GM21360 (cell line): ENCODE measurements at regions not wholly inside any gene's neighbourhood (a gene's known extent, or its start where the extent isn't known, plus 50 kb on each side); places are given as distances from the start of the nearest gene placed in this dataset.
"Not testable (repeated sequence)": the region's sequence is repeated elsewhere in the genome, so short reads cannot be mapped to it uniquely, and the experiment has no call there.

Source experiments
- ATAC-seq: cut with Tn5 transposase; IDR thresholded peaks from one replicate; pipeline ENCODE4 v1.9.1; 2021; ENCODE audit warnings: mild to moderate bottlenecking, moderate library complexity; ENCODE audit not compliant: unreplicated experiment

DNA sequence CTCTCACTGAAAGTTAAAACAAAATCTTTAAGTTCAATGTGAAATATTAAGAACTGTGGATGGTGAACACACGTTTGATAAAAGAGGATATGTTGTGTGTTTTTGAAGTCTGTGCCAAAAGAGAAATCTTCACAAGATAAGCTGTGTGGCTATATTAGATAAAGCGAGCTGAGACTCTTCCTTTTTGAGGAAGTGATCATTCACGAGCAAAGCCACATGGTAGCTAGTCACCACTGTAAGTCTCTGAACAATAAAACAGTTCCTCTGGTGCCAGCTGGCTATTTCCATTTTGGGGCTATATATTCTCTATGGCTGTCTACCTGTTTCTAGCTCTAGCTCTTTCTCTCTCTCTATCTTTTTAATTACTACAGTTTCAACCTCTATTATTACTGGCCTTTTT is 1849.2 kb upstream of the C9orf72 start:
- ATAC-seq, result no peak

DNA sequence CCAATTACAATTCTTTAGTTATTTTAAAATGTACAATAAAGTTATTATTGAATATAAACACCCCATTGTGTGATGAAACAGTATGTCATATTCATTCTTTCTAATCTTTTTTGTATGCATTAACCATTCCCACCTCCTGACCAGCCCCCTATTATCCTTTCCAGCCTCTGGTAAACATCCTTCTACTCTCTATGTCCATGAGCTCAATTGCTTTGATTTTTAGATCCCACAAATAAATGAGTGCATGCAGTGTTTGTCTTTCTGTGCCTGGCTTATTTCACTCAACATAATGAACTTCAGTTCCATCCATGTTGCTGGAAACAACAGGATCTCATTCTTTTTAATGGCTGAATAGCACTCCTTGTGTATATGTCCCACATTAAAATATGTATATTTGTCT is 1858.9 kb upstream of the C9orf72 start:
- no peak for ATAC-seq

DNA sequence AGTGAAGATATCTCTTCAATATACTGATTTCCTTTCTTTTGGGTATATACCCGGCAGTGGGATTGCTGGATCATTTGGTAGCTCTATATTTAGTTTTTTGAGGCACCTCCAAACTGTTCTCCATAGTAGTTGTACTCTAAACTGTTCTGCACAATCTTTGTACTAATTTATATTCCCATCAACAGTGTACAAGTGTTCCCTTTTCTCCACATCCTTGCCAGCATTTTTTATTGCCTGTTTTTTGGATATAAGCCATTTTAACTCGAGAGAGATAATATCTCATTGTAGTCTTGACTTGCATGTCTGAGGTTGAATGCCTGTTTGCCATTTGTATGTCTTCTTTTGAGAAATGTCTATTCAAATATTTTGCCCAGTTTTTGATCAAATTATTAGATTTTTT is 1859.4 kb upstream of the C9orf72 start:
- ATAC-seq, result not testable (repeated sequence)

DNA sequence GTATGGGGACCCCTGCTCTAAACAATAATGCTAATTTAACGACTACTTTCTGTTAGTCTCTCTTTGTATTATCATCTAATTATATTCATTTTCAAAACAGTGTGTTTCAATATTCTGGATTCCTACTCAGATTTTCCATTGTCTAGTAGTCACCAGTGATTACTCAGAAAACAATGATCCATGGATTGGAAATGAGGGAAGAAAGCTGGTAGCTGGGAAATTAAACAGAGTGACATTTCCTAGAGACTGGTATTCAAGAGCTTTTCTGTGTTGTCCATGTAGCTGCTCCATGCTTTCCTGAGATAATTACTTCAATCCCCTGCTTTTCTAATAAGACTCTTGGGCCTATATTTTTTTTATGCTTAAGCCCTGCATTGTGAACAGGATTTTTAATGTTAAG is 1862.1 kb upstream of the C9orf72 start:
- no peak for ATAC-seq

DNA sequence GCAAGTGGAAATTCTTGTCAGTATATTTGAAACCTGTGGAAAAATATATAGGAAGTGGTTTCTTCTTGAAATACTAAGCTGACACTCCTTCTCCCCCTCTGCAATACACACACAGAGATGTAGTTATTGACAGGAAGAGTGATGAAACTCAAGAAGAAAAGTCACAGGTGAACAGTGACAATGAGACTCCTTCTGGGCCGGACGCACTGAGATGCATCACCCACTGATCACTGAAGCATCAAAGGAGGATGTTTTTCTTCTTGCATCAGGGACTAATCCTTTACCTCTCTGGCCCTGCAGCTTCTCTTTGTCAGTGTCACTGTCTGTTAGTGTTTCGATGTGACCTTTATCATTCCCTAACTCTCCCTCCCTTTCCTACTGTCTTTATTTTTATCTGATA is 1864.2 kb upstream of the C9orf72 start:
- no peak for ATAC-seq

DNA sequence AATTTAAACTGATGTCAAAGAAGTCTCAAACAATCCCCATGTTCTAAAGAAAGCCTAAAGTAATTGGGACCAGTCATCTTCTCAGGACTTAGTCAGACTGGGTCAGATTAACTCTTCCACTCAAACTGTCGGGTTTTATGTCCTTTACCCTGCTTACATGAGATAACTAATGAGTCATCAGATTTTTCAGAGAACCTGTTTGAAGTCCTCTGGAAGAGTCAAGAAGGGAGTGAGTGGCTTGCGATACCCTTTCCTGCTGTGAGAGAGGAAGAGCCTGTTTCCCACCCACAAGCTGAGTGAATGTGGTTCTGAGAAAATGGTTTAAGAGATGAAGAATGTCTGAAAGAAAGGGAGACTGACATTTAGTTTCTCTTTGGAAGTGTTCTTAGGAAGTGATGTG is 1866.7 kb upstream of the C9orf72 start:
- ATAC-seq, result no peak

DNA sequence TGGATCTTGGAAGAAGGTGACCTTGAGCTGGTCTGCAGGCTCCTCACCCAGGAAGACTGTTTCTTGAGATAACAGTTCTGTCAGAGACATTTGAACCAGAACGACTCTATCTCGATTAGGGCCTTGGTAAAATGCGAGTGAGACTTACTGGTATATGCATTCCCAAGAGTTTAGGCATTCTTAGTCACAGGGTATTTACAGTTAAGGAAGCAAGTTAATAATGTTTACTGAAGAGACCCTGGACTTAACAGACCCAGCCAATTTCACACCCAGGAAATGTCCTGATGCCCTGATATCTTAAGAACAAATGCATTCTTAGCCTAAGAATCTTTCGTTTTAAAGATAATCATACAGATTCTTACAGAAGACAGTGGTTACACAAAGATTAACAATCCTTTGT is 1867.2 kb upstream of the C9orf72 start:
- ATAC-seq, result no peak

DNA sequence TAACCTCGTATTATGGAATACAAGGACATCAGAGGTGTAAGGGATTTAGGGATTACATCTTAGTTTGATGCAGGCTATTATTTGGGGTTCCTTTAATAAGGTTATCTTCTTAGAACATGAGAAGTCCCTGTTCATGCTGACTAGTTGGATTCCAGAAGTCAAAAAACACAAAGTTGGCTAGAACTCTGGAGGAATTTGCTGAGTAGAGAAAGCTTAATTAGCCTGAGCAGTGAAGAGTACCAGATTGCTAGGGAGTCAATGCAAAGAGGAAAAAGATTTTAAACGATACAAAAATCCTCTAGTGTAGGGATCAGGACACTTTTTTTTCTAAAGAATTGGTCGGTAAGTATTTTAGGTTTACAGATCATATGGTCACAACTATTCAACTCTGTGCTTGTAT is 1872.5 kb upstream of the C9orf72 start:
- no peak for ATAC-seq

DNA sequence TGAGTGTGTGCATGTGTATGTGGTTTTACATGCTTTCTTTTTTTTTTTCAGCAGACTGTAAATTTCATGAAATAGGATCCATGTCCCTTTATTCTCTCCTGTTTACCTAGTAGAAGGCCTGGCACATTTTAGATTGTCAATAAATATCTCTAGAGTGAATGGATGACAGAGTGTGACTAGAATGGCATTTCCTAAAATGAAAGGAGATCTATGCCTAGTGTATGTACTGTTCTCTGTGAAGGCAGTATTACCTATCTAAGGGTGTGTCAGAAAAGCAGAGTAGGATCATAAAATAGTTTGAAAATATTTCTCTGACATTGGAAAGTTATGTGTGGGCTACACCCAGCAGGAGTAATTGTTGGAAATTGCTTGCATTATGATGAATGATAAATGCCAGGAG is 1876.0 kb upstream of the C9orf72 start:
- ATAC-seq, result no peak

DNA sequence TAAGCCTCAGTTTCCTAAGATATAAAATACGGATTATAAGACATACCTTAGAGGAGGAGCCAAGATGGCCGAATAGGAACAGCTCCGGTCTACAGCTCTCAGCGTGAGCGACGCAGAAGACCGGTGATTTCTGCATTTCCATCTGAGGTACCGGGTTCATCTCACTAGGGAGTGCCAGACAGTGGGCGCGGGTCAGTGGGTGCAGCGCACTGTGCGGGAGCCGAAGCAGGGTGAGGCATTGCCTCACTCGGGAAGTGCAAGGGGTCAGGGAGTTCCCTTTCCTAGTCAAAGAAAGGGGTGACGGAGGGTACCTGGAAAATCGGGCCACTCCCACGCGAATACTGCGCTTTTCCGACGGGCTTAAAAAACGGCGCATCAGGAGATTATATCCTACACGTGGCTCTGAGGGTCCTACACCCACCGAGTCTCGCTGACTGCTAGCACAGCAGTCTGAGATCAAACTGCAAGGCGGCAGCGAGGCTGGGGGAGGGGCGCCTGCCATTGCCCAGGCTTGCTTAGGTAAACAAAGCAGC is 1877.1 kb upstream of the C9orf72 start:
- not testable (repeated sequence) for ATAC-seq

DNA sequence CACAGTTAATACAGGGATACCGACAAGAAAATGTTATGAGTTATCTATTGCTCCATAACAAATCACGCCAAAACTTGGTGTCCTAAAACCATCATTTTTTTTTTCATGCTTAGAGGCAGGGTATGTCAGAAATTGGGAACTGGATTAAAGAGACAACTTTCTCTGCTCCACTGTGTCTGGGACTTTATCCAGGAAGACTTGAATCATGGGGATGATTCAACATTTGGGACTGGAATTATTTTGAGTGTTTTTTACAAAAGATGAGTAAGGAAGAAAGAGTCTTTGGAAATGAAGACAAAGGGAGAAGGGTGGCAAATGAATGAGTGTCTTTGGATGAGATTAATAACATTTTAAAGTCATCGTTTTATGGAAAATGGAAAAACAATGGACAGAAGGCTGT is 1883.7 kb upstream of the C9orf72 start:
- no peak for ATAC-seq

DNA sequence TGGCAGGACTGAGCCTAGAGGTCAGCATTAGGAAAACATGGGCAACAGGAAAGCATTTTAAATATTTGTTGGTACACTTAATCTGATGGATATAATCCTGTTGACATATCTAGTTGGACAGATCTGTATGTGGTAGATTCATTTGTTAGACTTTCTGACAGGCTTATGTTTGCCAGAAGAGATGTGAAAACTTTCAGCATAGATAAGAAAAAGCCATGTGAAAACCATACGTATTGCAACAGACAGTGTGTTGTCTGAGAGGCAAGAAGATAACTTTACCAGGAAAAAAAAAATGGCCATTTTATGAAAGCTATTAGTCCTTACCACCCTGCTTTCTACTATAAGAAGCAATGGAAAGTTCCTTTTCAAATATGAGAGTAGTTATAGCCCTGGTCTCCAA is 1902.2 kb upstream of the C9orf72 start:
- ATAC-seq, result no peak

DNA sequence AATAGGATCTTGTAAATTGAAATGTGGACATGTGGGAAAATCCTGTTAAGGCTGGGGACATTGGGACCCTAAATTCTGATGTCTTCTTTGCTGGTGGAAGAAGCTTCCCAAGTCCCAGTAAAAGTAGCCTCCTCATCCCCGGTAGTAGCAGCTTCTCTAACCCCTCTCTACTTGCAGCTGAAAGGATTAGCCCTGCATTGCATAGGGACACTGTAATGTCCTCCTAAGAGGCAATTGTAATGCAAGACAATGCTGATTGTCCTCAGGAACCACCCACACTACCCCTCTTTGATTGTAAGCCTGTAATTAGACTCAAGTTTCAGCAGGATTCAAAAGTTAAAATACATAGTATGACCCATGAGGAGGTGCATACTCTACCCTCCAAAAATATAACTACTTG is 1938.4 kb upstream of the C9orf72 start:
- no peak for ATAC-seq

DNA sequence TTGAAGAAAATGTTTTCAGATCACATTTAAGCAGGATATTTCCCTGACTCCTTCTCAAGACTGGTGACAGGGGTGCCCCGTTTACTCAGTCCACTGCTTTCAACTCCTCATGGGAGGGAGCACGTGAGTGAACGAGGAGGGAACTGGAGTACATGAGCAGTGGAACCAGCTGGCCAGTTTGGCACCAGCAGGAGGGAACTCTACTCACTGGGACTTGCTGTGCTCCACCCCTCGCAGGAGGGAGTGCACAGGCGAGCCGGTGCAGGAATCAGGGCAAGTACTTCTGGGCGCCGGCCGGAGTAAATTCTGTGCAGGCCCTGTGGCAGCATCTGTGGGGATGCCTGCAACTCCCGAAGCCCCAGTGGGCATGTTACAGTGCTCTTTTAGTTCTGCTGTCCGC is 1941.1 kb upstream of the C9orf72 start:
- no peak for ATAC-seq

DNA sequence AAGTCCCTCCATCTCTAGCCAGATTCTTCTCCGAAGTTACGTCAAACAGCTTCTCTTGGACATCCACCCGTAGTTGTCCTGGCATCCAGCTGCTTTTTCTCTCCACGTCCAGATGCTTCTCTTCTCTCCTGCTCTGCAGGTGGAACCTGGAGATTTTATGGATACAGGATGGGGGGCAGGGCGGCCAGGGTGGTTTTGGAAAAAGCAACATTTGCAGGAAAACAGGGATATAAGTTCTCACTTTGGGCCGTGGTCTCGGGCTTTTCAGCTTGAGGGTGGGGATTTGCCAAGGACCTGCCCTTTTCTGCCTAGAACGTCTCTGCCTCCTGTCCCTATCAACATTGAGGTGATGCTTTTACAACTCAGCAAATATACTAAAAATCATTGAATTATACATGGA is 1941.6 kb upstream of the C9orf72 start:
- ATAC-seq, result no peak

DNA sequence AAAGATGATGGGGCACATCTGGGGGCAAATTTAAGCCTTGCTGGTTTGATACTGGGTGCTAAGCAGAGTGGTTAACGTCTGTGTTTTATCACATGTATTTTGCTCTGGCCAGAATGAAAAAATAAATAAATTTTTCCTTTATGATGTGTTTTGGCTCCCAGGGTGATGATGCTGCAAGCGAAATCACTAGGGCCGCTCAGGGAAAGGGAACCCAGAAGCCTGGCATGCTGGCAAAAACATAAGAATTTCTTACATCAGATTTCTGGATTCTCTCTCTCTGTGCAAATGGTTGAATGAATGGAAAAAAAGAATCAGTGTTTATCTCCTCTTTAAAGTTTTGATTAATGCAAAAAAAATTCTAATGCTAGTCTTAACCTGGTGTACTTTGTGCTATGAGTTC is 1975.2 kb upstream of the C9orf72 start:
- no peak for ATAC-seq

DNA sequence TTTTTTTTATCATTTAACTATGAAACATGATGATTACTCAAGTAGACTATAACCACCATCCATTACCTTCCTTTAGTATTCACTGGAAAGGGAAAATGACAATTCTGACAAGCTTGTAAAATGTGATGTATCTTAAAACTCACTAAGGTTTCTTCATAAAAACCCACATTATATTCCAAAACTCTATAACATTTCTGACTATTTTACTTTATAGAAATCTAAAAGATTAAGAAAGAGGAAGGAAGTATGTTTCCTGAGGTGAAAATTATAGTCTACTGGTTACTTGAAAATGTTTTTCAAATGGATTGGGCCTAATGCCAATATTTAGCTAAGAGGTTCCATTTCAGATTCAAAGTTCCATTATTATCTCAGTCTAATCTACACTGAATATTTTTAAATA is 1982.2 kb upstream of the C9orf72 start:
- ATAC-seq, result no peak

DNA sequence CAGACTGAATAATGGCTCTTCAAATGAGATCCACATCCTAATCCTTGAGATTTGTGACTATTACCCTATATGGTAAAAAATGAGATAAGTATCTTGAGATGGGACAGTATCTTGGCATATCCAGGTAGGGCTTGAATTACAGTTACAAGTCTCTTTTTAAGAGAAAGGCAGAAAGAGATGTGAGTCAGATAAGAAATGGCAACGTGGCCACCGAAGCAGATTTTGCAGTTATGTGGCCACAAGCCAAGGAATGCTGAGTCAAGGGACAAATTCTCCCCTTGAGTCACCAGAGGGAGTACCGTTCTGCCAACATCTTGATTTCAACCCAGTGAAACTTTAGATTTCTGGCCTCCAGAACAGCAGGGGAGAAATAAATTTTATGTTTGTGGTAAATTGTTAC is 1983.0 kb upstream of the C9orf72 start:
- no peak for ATAC-seq

DNA sequence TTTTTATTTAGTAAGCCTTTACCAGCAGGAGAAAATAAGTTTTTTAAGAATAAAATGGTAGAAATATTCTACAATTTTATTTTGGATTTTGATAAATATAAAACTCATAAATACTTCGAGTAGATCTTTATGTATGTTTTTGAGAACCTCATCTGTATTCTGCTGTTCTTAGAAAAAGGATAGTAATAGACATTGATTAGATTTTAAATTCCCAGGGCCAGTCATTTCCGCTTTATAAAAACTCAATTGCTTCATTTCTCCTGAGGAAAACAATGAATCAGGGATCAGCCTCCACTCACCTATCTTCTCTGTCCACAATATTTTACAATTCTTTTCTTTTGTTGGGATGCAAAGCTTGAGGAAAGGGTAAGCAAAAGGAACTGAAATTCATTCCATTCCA is 1983.5 kb upstream of the C9orf72 start:
- no peak for ATAC-seq

DNA sequence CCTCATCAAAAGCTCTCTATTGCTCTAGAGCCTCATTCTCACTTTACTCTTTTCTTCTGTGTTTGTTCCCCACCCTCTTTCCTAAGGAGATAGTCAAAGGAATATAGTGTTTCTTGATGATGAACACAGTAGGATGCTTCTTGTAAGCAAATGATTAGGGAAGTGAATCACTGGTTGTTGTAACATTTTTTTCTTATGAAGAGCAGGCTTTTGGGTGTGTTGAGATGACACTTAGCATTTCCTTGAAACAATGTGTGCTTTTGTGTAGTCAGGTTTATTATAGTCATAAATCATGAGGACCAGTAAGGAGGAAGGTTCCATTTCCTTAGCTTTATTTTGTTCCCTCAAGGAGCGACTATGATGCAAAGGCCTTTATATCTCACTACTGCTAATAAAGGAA is 1991.3 kb upstream of the C9orf72 start:
- no peak for ATAC-seq

DNA sequence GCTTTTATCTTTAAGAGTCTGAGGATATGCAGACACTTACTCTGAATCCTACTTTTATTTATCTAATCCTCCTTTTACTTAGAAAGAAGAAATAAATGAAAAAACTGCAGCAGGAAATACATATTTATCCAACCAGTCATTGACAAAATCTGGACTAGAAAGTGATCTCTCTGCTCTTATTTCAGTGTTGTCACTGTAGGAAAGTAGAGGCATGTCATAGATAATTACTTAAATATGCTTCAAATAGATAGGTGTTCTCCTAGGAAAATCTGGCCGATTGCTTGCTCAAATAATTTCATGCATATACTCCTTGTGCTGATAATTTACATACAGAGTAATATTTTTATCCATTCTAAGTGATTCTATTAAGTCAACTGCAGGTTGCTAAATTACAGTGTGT is 2001.9 kb upstream of the C9orf72 start:
- no peak for ATAC-seq

DNA sequence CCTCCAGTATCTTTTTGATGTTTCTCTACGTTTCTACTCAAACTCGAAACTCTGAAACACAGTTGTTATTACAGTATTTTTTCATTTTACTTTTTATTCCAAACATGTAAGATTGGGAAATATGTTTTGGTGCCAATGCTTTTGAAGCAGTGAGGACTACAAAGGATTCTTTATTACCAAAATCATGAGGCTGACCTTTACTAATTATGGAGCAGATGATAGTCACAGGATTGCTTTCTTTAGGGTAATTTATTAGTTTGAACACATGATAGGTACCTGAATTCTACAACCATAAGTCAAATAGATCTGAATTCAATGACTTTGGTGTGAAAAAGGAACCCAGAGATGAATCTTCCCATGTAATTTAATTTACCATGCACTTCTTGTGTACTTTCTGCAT is 2015.1 kb upstream of the C9orf72 start:
- ATAC-seq, result no peak

DNA sequence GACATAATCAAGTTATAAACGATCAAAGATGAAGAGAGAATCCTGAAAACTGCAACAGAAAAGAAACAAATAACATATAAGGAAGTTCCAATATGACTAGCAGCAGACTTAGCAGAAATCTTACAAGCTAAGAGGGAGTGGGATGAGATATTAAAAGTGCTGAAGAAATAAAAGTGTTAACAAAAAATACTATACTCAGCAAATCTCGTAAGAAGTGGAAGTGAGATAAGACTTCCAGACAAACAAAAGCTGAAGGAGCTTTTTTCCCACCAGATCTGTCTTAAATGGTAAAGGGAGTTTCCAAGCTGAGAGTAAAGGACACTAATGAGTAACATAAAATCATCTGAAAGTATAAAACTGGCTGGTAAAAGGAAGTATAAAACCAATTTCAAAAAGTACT is 2036.0 kb upstream of the C9orf72 start:
- ATAC-seq, result no peak

DNA sequence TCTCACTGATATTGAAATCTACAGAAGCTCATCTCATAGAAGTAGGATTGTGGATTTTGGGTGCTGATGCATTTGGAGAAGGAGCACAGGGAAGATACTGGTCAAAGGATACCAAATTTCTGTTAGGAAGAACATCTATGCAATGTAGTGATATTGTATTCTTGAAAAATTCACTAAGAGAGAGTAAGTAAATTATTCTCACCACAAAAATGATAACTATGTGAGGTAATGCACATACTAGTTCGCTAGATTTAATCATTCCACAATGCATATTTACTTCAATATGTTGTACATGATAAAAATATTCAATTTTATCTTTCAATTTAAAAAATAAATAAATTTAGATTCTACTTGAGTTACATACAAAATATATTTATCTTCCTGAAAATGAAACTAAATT is 2040.5 kb upstream of the C9orf72 start:
- no peak for ATAC-seq
